Dedifferentiated amniotic fluid mesenchymal stem cell (primary cell): ENCODE measurements at regions not wholly inside any gene's neighbourhood (a gene's known extent, or its start where the extent isn't known, plus 50 kb on each side); places are given as distances from the start of the nearest gene placed in this dataset.

ENCODE experiments used
- DNase-seq: peaks from one replicate; pipeline ENCODE4 v3.0.0-alpha.2; 2016; ENCODE audit errors: extremely low spot score

- DNase-seq = no peak
Measured at GRCh38 chr3:176969066-176969465, 228.2 kb downstream of the TBL1XR1 start.

DNA sequence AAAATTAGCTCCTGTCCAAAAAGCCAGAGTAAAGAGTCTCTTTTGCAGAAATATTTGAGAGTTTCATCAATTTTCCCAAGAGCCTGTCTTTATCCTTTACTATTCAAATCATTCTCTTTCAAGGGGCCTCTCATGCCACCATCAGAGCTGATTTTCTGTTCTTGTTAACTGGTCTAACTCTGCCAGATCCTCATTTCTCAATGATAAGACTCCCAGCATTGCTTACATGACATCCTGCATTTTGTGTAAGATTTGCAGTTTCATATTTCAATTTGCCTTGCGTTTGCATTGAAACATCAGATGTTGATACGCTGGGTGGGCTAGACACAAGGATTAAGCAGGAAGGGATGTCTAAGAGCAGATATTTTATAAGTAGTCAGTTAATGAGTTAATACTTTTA, 228.7 kb downstream of the TBL1XR1 start:
- no peak for DNase-seq

GRCh38 chr3:176967522-176967921, 229.8 kb downstream of the TBL1XR1 start:
- no peak for DNase-seq

GRCh38 chr3:176964661-176965060, 232.6 kb downstream of the TBL1XR1 start:
- DNase-seq = no peak

DNA sequence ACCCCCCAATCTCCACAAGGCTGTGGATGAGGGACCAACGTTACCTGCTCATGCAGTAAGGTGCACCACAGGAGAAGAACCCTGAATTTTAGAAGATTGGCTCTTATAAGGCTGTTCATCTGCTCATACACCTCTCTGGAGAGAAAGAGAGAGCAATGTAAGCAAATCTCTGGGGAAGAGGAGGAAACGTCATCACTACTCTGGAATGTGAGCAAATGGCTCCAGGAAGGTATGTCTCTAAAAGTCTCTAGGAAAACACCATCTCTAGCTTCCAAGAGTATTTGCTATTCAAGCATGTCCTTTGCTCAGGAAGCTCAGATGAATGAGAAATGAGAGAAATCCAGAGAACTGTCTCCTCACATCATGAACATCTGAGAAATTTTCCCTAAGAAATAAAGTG, 235.4 kb downstream of the TBL1XR1 start:
- no peak for DNase-seq

GRCh38 chr3:176959867-176960266, 237.4 kb downstream of the TBL1XR1 start:
- no peak for DNase-seq

- no peak for DNase-seq
Measured at GRCh38 chr3:176958560-176958959, 238.7 kb downstream of the TBL1XR1 start.

- DNase-seq = no peak
Measured at GRCh38 chr3:176954517-176954916, 242.8 kb downstream of the TBL1XR1 start.

DNA sequence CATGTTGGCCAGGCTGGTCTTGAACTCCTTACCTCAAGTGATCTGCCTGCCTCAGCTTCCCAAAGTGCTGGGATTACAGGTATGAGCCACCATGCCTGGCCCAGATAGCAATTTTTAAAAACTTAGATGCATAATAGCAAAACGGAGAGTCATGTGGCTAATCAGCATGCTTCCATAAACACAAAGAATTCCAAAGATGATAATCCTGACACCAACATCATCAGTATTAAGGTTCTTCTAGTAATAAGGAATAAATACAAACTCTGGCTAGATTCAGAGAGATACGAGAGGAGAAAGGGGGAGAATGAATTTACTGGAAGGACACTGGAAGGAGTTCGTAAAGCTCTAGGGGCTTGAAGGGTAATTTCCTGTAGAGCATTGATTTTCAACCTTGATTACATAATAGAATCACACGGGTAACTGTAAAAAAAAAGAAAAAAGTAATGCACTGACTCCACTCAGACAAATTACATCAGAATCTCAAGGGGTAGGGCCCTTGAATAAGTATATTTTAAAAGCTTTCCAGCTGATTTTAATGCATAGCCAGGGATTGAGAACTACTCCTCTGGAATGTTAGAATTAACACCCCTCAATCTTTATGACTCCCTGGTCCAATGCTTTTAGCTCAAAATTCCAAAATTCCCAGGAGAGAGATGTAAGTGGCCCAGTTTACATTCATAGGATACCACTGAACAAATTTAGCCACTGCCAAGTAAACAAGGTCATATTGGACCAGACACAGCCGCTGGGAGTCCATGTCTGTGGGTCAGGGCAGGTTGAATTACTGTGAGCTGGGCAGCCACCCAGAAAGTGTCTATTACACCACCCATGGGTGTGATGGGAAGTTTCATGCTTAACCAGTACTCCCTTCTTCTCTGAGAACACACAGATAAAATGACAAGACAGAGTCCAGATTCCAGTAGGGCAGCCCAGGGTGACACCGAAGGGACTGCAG, 243.9 kb downstream of the TBL1XR1 start:
- DNase-seq = peak; percentile 64

DNA sequence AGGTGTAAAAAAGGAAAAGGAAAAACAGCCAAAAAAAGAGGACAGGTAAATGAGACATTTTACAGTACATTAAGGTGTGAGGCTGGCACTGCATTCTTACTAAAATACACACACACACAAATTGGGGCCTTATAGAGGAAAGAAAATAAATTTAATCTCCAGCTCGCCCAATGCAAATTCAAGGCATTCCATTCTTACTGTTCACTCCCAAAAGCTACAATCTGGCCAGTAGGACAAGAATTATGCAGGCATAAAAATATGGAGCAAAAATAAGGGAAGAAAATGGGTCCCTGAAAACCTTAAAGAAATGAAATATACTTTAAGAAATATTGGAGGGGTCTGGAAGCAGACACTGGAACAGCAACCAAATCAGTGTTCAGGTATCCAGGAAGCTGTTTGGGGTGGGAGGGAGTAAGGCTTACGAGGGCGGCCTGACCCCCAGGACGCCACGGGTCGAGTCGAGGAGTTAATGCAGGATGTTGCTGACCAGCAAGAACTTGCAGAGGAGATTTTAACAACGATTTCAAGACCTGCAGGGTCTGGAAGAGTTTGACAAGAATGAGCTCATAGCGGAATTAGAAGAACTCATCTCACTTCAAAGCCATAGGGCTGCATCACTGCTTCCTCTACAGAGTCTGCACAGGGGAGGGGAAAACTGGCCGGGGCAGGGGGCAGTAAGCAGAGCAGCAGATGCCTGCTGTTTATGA, 245.5 kb downstream of the TBL1XR1 start:
- peak; percentile 20 for DNase-seq

GRCh38 chr3:176951144-176951543, 246.1 kb downstream of the TBL1XR1 start:
- no peak for DNase-seq

DNA sequence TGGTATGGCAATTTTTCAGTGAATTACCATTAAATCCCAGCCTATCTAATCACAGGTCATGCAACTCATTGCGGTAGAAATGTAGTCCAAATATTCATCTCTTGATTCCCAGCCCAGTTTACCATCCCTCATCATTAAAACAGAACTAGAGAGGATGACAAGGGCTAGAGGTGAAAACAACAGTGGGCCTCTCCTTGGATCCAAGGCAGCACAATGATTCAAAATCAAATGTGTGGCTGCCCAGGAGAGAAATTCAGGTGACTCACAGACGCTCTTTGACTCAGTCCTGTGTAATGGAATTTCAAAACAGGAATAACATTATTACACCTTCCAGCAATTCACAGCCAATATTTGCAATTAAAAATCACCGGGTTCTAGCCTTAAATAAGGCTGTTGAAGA, 246.5 kb downstream of the TBL1XR1 start:
- DNase-seq = no peak

GRCh38 chr3:176948151-176948550, 249.1 kb downstream of the TBL1XR1 start:
- no peak for DNase-seq

DNA sequence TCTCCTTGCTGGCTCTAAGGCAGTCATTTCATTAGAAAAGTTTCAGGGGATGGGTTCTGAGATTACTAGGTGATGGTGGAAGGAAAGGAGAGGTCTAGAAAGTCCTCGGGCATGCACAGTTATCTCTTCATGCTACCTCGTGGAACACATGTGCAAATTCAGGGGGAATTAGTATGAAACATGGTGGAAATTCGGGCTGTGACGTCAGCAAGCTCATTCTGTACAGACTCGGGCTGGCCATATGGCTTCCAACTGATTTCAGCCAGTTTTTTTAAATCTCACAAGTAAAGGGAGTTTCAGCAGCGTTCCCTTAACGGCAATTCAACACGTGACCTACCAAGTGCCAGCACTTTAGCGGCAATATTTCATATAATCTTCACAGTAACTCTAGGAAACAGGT, 251.1 kb downstream of the TBL1XR1 start:
- DNase-seq = no peak

GRCh38 chr3:176942305-176942704, 255.0 kb downstream of the TBL1XR1 start:
- no peak for DNase-seq

GRCh38 chr3:176941689-176942088, 255.6 kb downstream of the TBL1XR1 start:
- no peak for DNase-seq

GRCh38 chr3:176939022-176939817, 258.1 kb downstream of the TBL1XR1 start:
- peak; percentile 86 for DNase-seq

DNA sequence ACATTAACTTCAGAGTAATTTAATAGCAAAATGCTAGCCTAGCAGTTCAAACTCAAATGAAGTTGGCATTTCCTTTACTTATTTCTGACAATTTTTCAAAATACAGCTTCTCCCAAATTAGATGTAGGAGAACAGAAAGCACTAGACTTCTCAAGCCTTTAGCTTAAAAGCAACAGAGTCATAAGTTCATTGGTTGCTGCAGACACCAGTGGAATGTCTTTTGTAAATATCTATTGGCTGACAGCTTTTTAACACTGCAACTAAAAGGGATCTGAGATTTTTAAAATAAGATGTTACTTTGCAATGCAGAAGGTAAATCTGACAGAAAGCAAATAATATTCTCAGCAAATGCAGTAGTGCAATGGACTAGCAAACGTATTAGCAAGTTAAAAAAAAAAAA, 259.3 kb downstream of the TBL1XR1 start:
- DNase-seq = no peak

GRCh38 chr3:176937541-176937940, 259.7 kb downstream of the TBL1XR1 start:
- no peak for DNase-seq

DNA sequence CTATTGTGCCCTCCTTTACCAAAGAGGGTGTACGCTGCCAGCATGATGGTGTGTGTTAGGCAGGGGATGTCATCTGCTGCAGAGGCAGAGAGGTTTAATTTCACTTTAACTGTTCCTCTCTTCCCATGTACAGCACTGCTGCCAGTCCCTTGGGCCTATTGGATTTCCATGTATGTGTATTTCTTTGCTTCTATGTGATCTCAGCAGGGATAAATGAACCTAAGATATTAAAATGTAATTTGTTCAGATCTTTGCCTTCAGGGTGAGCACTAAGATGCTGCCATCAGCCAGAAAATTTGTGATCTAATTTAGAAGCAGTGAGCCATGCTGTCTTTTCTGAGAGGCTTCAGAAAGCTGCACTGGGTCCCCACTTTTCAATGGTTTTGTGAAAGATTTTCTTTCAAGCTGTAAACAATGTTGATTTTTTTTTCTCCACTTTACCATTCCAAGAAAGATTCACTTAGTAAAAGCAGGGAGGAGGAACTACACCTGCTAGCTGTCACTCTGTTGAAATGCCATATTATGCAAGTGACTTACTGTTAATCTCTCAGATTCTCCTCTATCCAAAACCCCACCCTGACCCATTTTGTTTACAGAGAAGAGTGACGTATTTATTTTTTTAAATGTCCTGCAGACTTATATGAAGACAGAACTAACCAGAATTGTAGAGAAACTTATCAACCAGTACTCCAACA, 261.9 kb downstream of the TBL1XR1 start:
- no peak for DNase-seq

GRCh38 chr3:176934698-176935097, 262.6 kb downstream of the TBL1XR1 start:
- DNase-seq = no peak

DNA sequence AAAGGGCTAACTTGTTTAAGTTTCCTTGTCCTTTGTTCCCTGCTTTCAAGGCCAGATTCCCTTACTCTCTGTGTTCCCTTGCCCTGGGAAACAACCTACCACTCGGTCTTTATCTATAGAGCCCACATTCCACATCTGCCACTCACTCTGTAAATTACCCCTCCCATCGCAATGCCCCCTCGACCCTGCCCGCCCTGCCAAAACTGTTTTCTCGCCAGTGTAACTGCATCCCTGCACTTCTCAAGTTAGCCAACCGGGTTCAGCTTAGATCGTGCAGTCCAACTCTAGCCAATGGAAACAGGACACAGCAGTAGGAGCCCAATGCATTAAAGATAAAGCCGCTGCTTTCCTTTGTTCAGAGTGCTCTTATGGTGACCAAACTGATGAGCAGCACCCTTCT, 263.6 kb downstream of the TBL1XR1 start:
- no peak for DNase-seq
